ENCODE measurements at regions not wholly inside any gene's neighbourhood (a gene's known extent, or its start where the extent isn't known, plus 50 kb on each side); places are given as distances from the start of the nearest gene placed in this dataset.

DNA sequence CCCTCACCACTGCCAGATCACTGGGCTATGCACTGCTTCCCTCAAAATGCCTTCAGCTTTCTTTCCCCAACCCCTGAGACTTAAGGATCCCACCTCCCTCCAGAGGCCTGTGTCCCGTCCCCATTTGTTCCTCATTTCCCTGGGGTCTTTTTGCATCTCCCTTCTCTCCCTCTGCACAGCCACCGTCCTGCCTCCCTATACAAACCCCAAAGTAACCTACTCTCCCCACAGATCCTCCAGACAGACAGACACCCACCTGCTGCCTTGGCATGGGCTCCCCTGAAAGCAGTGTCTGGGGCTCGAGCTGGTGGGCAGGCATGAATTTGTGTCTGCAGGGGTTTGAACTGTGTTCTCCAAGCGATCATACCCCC, 69.4 kb upstream of the TNRC6C start:
- DNase-seq (no peak), ATAC-seq (replicated peaks in 1 of 4) (no peak)
- no peaks in the 10 kb centered on the region for H3K27me3 Mint-ChIP-seq
- peak overlapping the region in 1 of 2 donors; percentile 1 for H3K27ac Mint-ChIP-seq
- WGBS (ENCODE audit: insufficient coverage): 100% methylated on average over 2 of the region's 4 CpGs
- POLR2A ChIA-PET: interaction anchor here in 1 of 2 donors (0.8 kb wide), 1 partner anchor 13 kb away, joined by 5 read pairs; no protein-coding TSS in a partner anchor
- Histone ChIP-seq H3K36me3 (ENCODE audit: control insufficient read depth in 2 of 2, extremely low read depth in 1 of 2, insufficient read depth in 1 of 2, low read length in 1 of 2) (no peaks in the 10 kb centered on the region), H3K4me1 (ENCODE audit: control insufficient read depth in 1 of 2, extremely low read depth in 1 of 2, insufficient read depth in 2 of 2, low read length in 2 of 2) (peaks cover 7 to 59% of the 10 kb centered on the region in 2 experiments), H3K27me3 (replicated peaks in 1 of 2; ENCODE audit: control insufficient read depth in 2 of 2, extremely low read depth in 1 of 2, insufficient read depth in 2 of 2, low read length in 1 of 2) (no peaks in the 10 kb centered on the region), H3K9me3 (no peaks in the 10 kb centered on the region), H3K4me3 (ENCODE audit: control insufficient read depth in 1 of 2, extremely low read depth in 1 of 2, low read length in 1 of 2) (no peak overlapping the region), H3K27ac (ENCODE audit: low read length) (no peak overlapping the region)
- no peaks in the 10 kb centered on the region for H3K9me3 Mint-ChIP-seq
- peaks cover 52 to 68% (median 57%) of the 10 kb centered on the region in 3 donors for H3K4me1 Mint-ChIP-seq
- CTCF ChIA-PET: interaction anchor here in 1 of 2 donors (0.7 kb wide), 1 partner anchor 275 kb away, joined by 3 read pairs; no protein-coding TSS in a partner anchor
- H3K4me3 Mint-ChIP-seq: peak overlapping the region in 2 of 3 donors; percentile 0 to 53
- H3K36me3 Mint-ChIP-seq: no peaks in the 10 kb centered on the region

DNA sequence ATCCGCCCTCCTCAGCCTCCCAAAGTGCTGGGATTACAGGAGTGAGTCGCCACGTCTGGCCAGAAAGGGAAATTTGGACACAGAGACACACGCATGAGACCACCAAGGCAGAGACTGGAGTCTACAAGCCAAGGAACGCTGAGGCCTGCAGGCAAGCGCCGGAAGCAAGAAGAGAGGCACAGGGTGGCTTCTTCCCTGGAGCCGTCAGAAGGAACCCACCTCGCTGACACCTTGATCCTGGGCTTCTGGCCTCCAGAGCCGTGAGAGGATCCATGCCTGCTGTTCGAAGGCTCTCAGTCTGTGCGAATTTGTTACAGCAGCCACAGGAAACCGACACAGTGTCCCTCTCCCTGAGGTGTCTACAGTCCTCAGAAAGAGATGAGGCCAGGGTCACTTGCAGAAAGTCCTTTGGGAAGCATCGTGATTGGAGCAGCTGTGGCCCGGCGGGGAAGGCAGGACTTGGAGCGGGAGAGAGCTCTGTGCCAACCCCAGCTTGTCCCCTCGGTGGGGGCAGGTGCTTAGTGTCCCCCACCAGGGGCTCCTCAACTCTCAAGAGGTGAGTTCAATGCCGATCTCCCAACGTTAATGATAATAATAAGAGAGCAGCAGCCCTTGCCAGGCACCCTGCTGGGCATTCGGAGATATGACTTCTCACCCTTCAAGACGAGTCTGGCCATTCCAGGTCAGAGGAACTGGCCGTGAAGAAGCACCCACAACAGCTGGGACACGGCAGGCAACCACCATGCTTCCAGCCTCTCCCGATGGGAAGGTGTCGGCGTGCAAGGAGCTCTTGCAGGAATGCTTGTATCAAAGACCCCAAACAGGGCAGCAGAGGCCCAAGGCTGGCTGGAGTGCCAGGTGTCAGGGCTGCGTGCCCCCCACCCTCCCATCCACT, 68.4 kb upstream of the TNRC6C start:
- 89% methylated on average over 26 of the region's 28 CpGs for WGBS (ENCODE audit: insufficient coverage)
- H3K36me3 ChIP-seq (ENCODE audit: control insufficient read depth in 2 of 2, extremely low read depth in 1 of 2, insufficient read depth in 1 of 2, low read length in 1 of 2): no peaks in the 10 kb centered on the region
- ChIA-PET CTCF (interaction anchor here in 1 of 2 donors (0.7 kb wide), 1 partner anchor 274 kb away, joined by 3 read pairs; no protein-coding TSS in a partner anchor), POLR2A (interaction anchor here in 1 of 2 donors (1.1 kb wide), 1 partner anchor 64 kb away, joined by 3 read pairs; no protein-coding TSS in a partner anchor)
- no peak overlapping the region for H3K27ac ChIP-seq (ENCODE audit: low read length)
- no peak for DNase-seq
- no peaks in the 10 kb centered on the region for H3K9me3 ChIP-seq
- ATAC-seq (replicated peaks in 1 of 4): no peak
- Mint-ChIP-seq H3K9me3 (no peaks in the 10 kb centered on the region), H3K4me3 (no peak overlapping the region), H3K27me3 (no peaks in the 10 kb centered on the region), H3K4me1 (peaks cover 46 to 60% (median 48%) of the 10 kb centered on the region in 3 donors), H3K27ac (no peak overlapping the region), H3K36me3 (no peaks in the 10 kb centered on the region)
- H3K4me1 ChIP-seq (ENCODE audit: control insufficient read depth in 1 of 2, extremely low read depth in 1 of 2, insufficient read depth in 2 of 2, low read length in 2 of 2): peaks cover 7 to 52% of the 10 kb centered on the region in 2 experiments
- no peaks in the 10 kb centered on the region for H3K27me3 ChIP-seq (replicated peaks in 1 of 2; ENCODE audit: control insufficient read depth in 2 of 2, extremely low read depth in 1 of 2, insufficient read depth in 2 of 2, low read length in 1 of 2)
- no peak overlapping the region for H3K4me3 ChIP-seq (ENCODE audit: control insufficient read depth in 1 of 2, extremely low read depth in 1 of 2, low read length in 1 of 2)

- Histone ChIP-seq H3K27ac (ENCODE audit: low read length) (no peak overlapping the region), H3K36me3 (ENCODE audit: control insufficient read depth in 2 of 2, extremely low read depth in 1 of 2, insufficient read depth in 1 of 2, low read length in 1 of 2) (no peaks in the 10 kb centered on the region), H3K4me1 (ENCODE audit: control insufficient read depth in 1 of 2, extremely low read depth in 1 of 2, insufficient read depth in 2 of 2, low read length in 2 of 2) (peaks cover 7 to 52% of the 10 kb centered on the region in 2 experiments), H3K4me3 (ENCODE audit: control insufficient read depth in 1 of 2, extremely low read depth in 1 of 2, low read length in 1 of 2) (no peak overlapping the region), H3K27me3 (replicated peaks in 1 of 2; ENCODE audit: control insufficient read depth in 2 of 2, extremely low read depth in 1 of 2, insufficient read depth in 2 of 2, low read length in 1 of 2) (no peaks in the 10 kb centered on the region), H3K9me3 (no peaks in the 10 kb centered on the region)
- Mint-ChIP-seq H3K36me3 (no peaks in the 10 kb centered on the region), H3K27me3 (no peaks in the 10 kb centered on the region), H3K4me3 (no peak overlapping the region), H3K4me1 (peaks cover 44 to 55% (median 45%) of the 10 kb centered on the region in 3 donors), H3K9me3 (no peaks in the 10 kb centered on the region), H3K27ac (no peak overlapping the region)
- WGBS (ENCODE audit: insufficient coverage): 100% methylated on average over 3 of the region's 3 CpGs
- CTCF ChIA-PET: interaction anchor here in 1 of 2 donors (0.7 kb wide), 1 partner anchor 139 kb away, joined by 10 read pairs; no protein-coding TSS in a partner anchor
- ATAC-seq (replicated peaks in 1 of 4) (no peak), DNase-seq (no peak)
- POLR2A ChIA-PET: interaction anchor here in 1 of 2 donors (1.1 kb wide), 1 partner anchor 63 kb away, joined by 3 read pairs; no protein-coding TSS in a partner anchor
Measured at GRCh38 chr17:77890771-77891170, 67.7 kb upstream of the TNRC6C start.

DNA sequence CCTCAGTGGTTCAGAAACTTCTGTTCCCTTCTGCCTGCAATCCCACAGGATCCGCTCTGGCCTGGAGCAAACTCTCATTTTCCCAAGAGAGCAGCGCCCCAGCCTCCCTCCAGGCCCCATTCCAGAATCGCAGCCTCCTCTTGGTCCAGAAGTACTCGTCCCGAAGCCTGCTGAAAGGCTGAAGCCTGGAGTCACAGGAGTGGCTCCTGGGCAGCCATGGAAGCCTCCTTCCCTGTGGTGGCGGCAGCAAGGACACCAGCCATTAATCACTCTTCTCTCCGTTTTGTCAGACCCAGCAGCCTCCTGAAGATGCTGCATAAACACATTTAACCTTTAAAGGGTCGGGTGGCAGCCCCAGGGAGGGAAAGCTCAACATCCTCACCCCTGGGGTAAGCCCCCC, 66.9 kb upstream of the TNRC6C start:
- H3K9me3 Mint-ChIP-seq: no peaks in the 10 kb centered on the region
- Histone ChIP-seq H3K27me3 (replicated peaks in 1 of 2; ENCODE audit: control insufficient read depth in 2 of 2, extremely low read depth in 1 of 2, insufficient read depth in 2 of 2, low read length in 1 of 2) (no peaks in the 10 kb centered on the region), H3K9me3 (no peaks in the 10 kb centered on the region), H3K27ac (ENCODE audit: low read length) (no peak overlapping the region), H3K4me1 (ENCODE audit: control insufficient read depth in 1 of 2, extremely low read depth in 1 of 2, insufficient read depth in 2 of 2, low read length in 2 of 2) (peaks cover 7 to 47% of the 10 kb centered on the region in 2 experiments), H3K36me3 (ENCODE audit: control insufficient read depth in 2 of 2, extremely low read depth in 1 of 2, insufficient read depth in 1 of 2, low read length in 1 of 2) (no peaks in the 10 kb centered on the region), H3K4me3 (ENCODE audit: control insufficient read depth in 1 of 2, extremely low read depth in 1 of 2, low read length in 1 of 2) (no peak overlapping the region)
- H3K27me3 Mint-ChIP-seq: no peaks in the 10 kb centered on the region
- ChIA-PET CTCF (interaction anchor here in 1 of 2 donors (0.7 kb wide), 1 partner anchor 138 kb away, joined by 10 read pairs; no protein-coding TSS in a partner anchor), POLR2A (interaction anchor here in 1 of 2 donors (1.1 kb wide), 1 partner anchor 62 kb away, joined by 3 read pairs; no protein-coding TSS in a partner anchor)
- DNase-seq (no peak), ATAC-seq (replicated peaks in 1 of 4) (no peak)
- peaks cover 36 to 46% (median 36%) of the 10 kb centered on the region in 3 donors for H3K4me1 Mint-ChIP-seq
- no peak overlapping the region for H3K27ac Mint-ChIP-seq
- no peaks in the 10 kb centered on the region for H3K36me3 Mint-ChIP-seq
- 90% methylated on average over 5 of the region's 8 CpGs for WGBS (ENCODE audit: insufficient coverage)
- H3K4me3 Mint-ChIP-seq: no peak overlapping the region

DNA sequence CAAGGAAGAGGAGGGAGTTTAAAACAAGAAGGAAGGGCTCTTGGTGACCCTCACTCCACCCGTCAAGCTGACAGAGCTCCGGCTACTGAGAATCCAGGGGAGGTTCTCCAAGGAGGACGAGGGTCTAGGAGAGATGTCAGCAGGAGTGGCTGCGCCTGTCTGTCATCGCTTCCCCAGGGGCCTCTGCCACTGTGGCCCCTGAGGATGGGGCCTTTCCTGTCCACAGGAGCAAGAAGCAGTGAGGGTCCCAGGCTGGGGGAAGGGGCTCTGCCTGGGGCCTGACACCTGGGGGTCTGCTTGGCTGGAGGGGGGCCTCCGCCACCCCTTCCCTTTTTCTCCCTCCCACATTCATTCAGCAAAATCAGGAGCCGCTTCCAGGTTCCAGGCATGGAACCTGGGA, 66.5 kb upstream of the TNRC6C start:
- Mint-ChIP-seq H3K9me3 (no peaks in the 10 kb centered on the region), H3K4me1 (peaks cover 32 to 42% (median 32%) of the 10 kb centered on the region in 3 donors), H3K27me3 (no peaks in the 10 kb centered on the region), H3K36me3 (no peaks in the 10 kb centered on the region), H3K4me3 (no peak overlapping the region), H3K27ac (no peak overlapping the region)
- ChIA-PET CTCF (no interaction called here), POLR2A (interaction anchor here in 1 of 2 donors (0.6 kb wide), 1 partner anchor 108 kb away, joined by 3 read pairs; no protein-coding TSS in a partner anchor)
- 96% methylated on average over 6 of the region's 7 CpGs for WGBS (ENCODE audit: insufficient coverage)
- H3K4me3 ChIP-seq (ENCODE audit: control insufficient read depth in 1 of 2, extremely low read depth in 1 of 2, low read length in 1 of 2): no peak overlapping the region
- ATAC-seq (replicated peaks in 1 of 4) (no peak), DNase-seq (no peak)
- no peak overlapping the region for H3K27ac ChIP-seq (ENCODE audit: low read length)
- H3K9me3 ChIP-seq: no peaks in the 10 kb centered on the region
- no peaks in the 10 kb centered on the region for H3K27me3 ChIP-seq (replicated peaks in 1 of 2; ENCODE audit: control insufficient read depth in 2 of 2, extremely low read depth in 1 of 2, insufficient read depth in 2 of 2, low read length in 1 of 2)
- peaks cover 7 to 43% of the 10 kb centered on the region in 2 experiments for H3K4me1 ChIP-seq (ENCODE audit: control insufficient read depth in 1 of 2, extremely low read depth in 1 of 2, insufficient read depth in 2 of 2, low read length in 2 of 2)
- no peaks in the 10 kb centered on the region for H3K36me3 ChIP-seq (ENCODE audit: control insufficient read depth in 2 of 2, extremely low read depth in 1 of 2, insufficient read depth in 1 of 2, low read length in 1 of 2)

GRCh38 chr17:77892469-77893143, 65.9 kb upstream of the TNRC6C start:
- Mint-ChIP-seq H3K9me3 (no peaks in the 10 kb centered on the region), H3K27ac (peak overlapping the region in 1 of 2 donors; percentile 12), H3K36me3 (no peaks in the 10 kb centered on the region), H3K4me1 (peaks cover 26 to 36% (median 26%) of the 10 kb centered on the region in 3 donors), H3K4me3 (no peak overlapping the region), H3K27me3 (no peaks in the 10 kb centered on the region)
- Histone ChIP-seq H3K9me3 (no peaks in the 10 kb centered on the region), H3K27ac (ENCODE audit: low read length) (no peak overlapping the region), H3K36me3 (ENCODE audit: control insufficient read depth in 2 of 2, extremely low read depth in 1 of 2, insufficient read depth in 1 of 2, low read length in 1 of 2) (no peaks in the 10 kb centered on the region), H3K27me3 (replicated peaks in 1 of 2; ENCODE audit: control insufficient read depth in 2 of 2, extremely low read depth in 1 of 2, insufficient read depth in 2 of 2, low read length in 1 of 2) (no peaks in the 10 kb centered on the region), H3K4me3 (ENCODE audit: control insufficient read depth in 1 of 2, extremely low read depth in 1 of 2, low read length in 1 of 2) (no peak overlapping the region), H3K4me1 (ENCODE audit: control insufficient read depth in 1 of 2, extremely low read depth in 1 of 2, insufficient read depth in 2 of 2, low read length in 2 of 2) (peaks cover 6 to 37% of the 10 kb centered on the region in 2 experiments)
- ATAC-seq (replicated peaks in 1 of 4) (no peak), DNase-seq (peak in 2 of 35 experiments; percentile 11 to 38)
- ChIA-PET POLR2A (interaction anchor here in 1 of 2 donors (0.6 kb wide), 1 partner anchor 108 kb away, joined by 3 read pairs; no protein-coding TSS in a partner anchor), CTCF (no interaction called here)
- WGBS (ENCODE audit: insufficient coverage): 93% methylated on average over 19 of the region's 22 CpGs
